ENCODE measurements at regions not wholly inside any gene's neighbourhood (a gene's known extent, or its start where the extent isn't known, plus 50 kb on each side); places are given as distances from the start of the nearest gene placed in this dataset.

DNA sequence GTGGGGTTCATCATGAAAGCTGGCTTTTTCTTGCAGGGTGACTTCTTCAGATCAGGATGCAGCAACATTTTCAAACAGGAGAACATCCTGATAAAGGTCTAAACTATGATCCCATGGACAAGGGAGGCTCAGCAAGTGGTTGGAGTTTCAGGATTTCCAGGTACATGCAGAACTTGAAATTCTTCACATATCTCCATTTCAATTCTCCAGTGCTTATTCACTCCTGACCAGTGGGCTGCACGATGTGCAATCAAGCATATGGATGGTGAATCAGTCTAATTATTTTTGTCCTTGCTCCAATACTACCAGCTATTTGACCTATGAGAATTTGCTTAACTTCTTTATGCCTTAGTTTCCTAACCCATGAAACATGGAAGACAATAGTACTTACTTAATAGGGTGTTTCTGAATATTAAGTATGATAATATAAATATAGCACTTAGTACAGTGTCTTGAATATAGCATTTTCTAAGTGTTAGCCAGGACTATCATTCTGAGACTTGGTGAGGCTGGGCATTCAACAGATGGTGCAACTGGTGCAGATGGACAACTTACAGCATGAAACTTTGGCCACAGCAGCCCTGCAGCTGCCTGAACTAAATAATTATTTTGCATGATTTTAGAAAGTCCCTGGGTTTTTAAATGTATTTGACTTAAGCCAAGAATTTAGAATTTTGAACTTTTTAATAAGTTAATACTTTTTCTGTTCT is 92.4 kb downstream of the HPGD start:
- no peak overlapping the region for H2BK20ac ChIP-seq (ENCODE audit: low read length)
- H3K79me1 ChIP-seq (ENCODE audit: low read depth, low read length) = no peaks in the 10 kb centered on the region
- H4K5ac ChIP-seq (ENCODE audit: insufficient read length, low read depth, low read length) = no peak overlapping the region
- H3K4ac ChIP-seq (replicated peaks; ENCODE audit: insufficient read length, low read depth, low read length) = no peak overlapping the region
- no peak overlapping the region for H3K9ac ChIP-seq (replicated peaks in 1 of 4; ENCODE audit: extremely low read depth in 1 of 4, low read depth in 3 of 4, low read length in 3 of 4)
- H4K20me1 ChIP-seq (replicated peaks in 1 of 2; ENCODE audit: control insufficient read depth in 1 of 2, insufficient read depth in 2 of 2, low read length in 2 of 2) = no peaks in the 10 kb centered on the region
- CTCF ChIA-PET (ENCODE audit: partially characterized antibody) = interaction anchor here (0.6 to 1.3 kb wide), 2 partner anchors 155 to 869 kb away, joined by 3 read pairs; no protein-coding TSS in a partner anchor
- DNase-seq (ENCODE audit: low read depth in 1 of 2, low spot score in 2 of 2) (no peak), FAIRE-seq (no peak)
- no peaks in the 10 kb centered on the region for H3K27me3 ChIP-seq (replicated peaks in 1 of 4; ENCODE audit: control insufficient read depth in 3 of 4, extremely low read depth in 1 of 4, insufficient read depth in 3 of 4, low read length in 3 of 4)
- H3K56ac ChIP-seq (replicated peaks; ENCODE audit: insufficient read length, low read depth, low read length) = no peak overlapping the region
- TF ChIP-seq MAFK (IDR thresholded peaks at IDR 0.05; ENCODE audit: low read depth, low read length) (no peak), HDAC6 (IDR thresholded peaks at IDR 0.05; ENCODE audit: low read depth, low read length) (no peak), KDM1A (IDR thresholded peaks at IDR 0.05; ENCODE audit: borderline replicate concordance, low read length) (no peak), EZH2 (IDR thresholded peaks at IDR 0.05; ENCODE audit: low read depth, low read length, severe bottlenecking) (no peak)
- H3K4me2 ChIP-seq (ENCODE audit: insufficient read depth in 1 of 2, low read depth in 2 of 2, low read length in 2 of 2) = no peak overlapping the region
- no peak overlapping the region for H3K4me3 ChIP-seq (ENCODE audit: extremely low read depth in 1 of 4, insufficient read depth in 2 of 4, low read depth in 3 of 4, low read length in 4 of 4)
- H4K8ac ChIP-seq (ENCODE audit: extremely low read depth, insufficient read depth, low read length) = no peak overlapping the region
- no peak overlapping the region for H2AFZ ChIP-seq (ENCODE audit: low read length)
- 92% methylated on average over 1 of the region's 1 CpG; no CpG with 5 or more reads in 1 of the 2 experiments for WGBS, 2 experiments (ENCODE audit: extremely low coverage in 1 of 2, insufficient coverage in 1 of 2, insufficient read length in 1 of 2, insufficient replicate concordance in 2 of 2, low coverage in 1 of 2, low lambda C conversion rate in 2 of 2, missing lambda C conversion rate in 1 of 2)
- H3K79me2 ChIP-seq (ENCODE audit: control insufficient read depth in 1 of 2, insufficient read depth in 2 of 2, low read length in 2 of 2) = no peaks in the 10 kb centered on the region
- no peak overlapping the region for H2BK12ac ChIP-seq (ENCODE audit: low read depth, low read length)
- H3K4me1 ChIP-seq (replicated peaks in 1 of 4; ENCODE audit: control insufficient read depth in 3 of 4, insufficient read depth in 4 of 4, low read length in 3 of 4) = peaks cover 0 to 2% (median 0%) of the 10 kb centered on the region in 4 experiments; a peak in 1 of 7 replicates
- no peak overlapping the region for H4K91ac ChIP-seq (replicated peaks; ENCODE audit: insufficient read length, low read length)
- no peak overlapping the region for H2BK5ac ChIP-seq (ENCODE audit: low read depth, low read length)
- H3K36me3 ChIP-seq (ENCODE audit: control insufficient read depth in 2 of 4, insufficient read depth in 4 of 4, low read length in 3 of 4) = no peaks in the 10 kb centered on the region
- H2BK15ac ChIP-seq (ENCODE audit: low read length) = no peak overlapping the region
- no peaks in the 10 kb centered on the region for H3K9me3 ChIP-seq (ENCODE audit: insufficient read depth in 2 of 2, low read depth in 1 of 2, low read length in 1 of 2)
- no peak overlapping the region for H2BK120ac ChIP-seq (replicated peaks; ENCODE audit: low read depth, low read length)
- POLR2A ChIA-PET (ENCODE audit: partially characterized antibody) = no interaction called here
- no peak overlapping the region for H3K27ac ChIP-seq (ENCODE audit: low read depth, low read length)
- no peak overlapping the region for H3K23ac ChIP-seq (ENCODE audit: insufficient read length)
- H3K23me2 ChIP-seq (ENCODE audit: low read depth, low read length) = no peaks in the 10 kb centered on the region
- no peak overlapping the region for H3K14ac ChIP-seq (ENCODE audit: insufficient read length)
- no peak overlapping the region for H3K18ac ChIP-seq (ENCODE audit: extremely low read depth, low read length)
- no peak overlapping the region for H2AK5ac ChIP-seq (ENCODE audit: low read depth, low read length)
